Activated effector memory CD4-positive, alpha-beta T cell treated with Interleukin-2 at 50 U/mL for 16 hours (primary cell): ENCODE measurements at regions not wholly inside any gene's neighbourhood (a gene's known extent, or its start where the extent isn't known, plus 50 kb on each side); places are given as distances from the start of the nearest gene placed in this dataset.
"Not testable (repeated sequence)": the region's sequence is repeated elsewhere in the genome, so short reads cannot be mapped to it uniquely, and the experiment has no call there.

Source experiments
- DNase-seq: peaks from one replicate; pipeline ENCODE4 v3.0.0-alpha.2; 2020

- DNase-seq, result not testable (repeated sequence)
These were observed 245.3 kb upstream of the PROK2 start for GRCh38 chr3:72030296-72030695.

- DNase-seq, result not testable (repeated sequence)
These were observed 243.8 kb upstream of the PROK2 start for GRCh38 chr3:72028726-72029125.

GRCh38 chr3:72028307-72028706, 243.4 kb upstream of the PROK2 start:
- not testable (repeated sequence) for DNase-seq

GRCh38 chr3:72027728-72028127, 242.8 kb upstream of the PROK2 start:
- DNase-seq, result not testable (repeated sequence)

- DNase-seq, result no peak
These were observed 237.1 kb upstream of the PROK2 start for GRCh38 chr3:72022027-72022426.

GRCh38 chr3:72021531-72021930, 236.6 kb upstream of the PROK2 start:
- no peak for DNase-seq

GRCh38 chr3:72018343-72018984, 233.5 kb upstream of the PROK2 start:
- no peak for DNase-seq

- DNase-seq, result no peak
These were observed 233.0 kb upstream of the PROK2 start for GRCh38 chr3:72017935-72018334.

GRCh38 chr3:72017311-72017710, 232.4 kb upstream of the PROK2 start:
- DNase-seq, result no peak

- no peak for DNase-seq
These were observed 230.5 kb upstream of the PROK2 start for GRCh38 chr3:72015463-72015862.

- no peak for DNase-seq
These were observed 228.1 kb upstream of the PROK2 start for GRCh38 chr3:72013084-72013483.

- no peak for DNase-seq
These were observed 227.4 kb upstream of the PROK2 start for GRCh38 chr3:72012363-72012762.

GRCh38 chr3:72011485-72011884, 226.5 kb upstream of the PROK2 start:
- DNase-seq, result no peak

GRCh38 chr3:72009851-72010443, 225.0 kb upstream of the PROK2 start:
- no peak for DNase-seq

GRCh38 chr3:72008226-72008996, 223.5 kb upstream of the PROK2 start:
- no peak for DNase-seq

GRCh38 chr3:72006631-72007556, 221.9 kb upstream of the PROK2 start:
- DNase-seq, result no peak

- no peak for DNase-seq
These were observed 219.9 kb upstream of the PROK2 start for GRCh38 chr3:72004749-72005292.

- no peak for DNase-seq
These were observed 219.0 kb upstream of the PROK2 start for GRCh38 chr3:72003936-72004335.

GRCh38 chr3:72001758-72002157, 216.8 kb upstream of the PROK2 start:
- no peak for DNase-seq

GRCh38 chr3:71998995-71999673, 214.2 kb upstream of the PROK2 start:
- no peak for DNase-seq

GRCh38 chr3:71997066-71997653, 212.2 kb upstream of the PROK2 start:
- no peak for DNase-seq

- DNase-seq, result no peak
These were observed 210.0 kb upstream of the PROK2 start for GRCh38 chr3:71994906-71995305.
